ENCODE measurements at regions not wholly inside any gene's neighbourhood (a gene's known extent, or its start where the extent isn't known, plus 50 kb on each side); places are given as distances from the start of the nearest gene placed in this dataset.

GRCh38 chr15:87347806-87348515 is 908.6 kb downstream of the NTRK3 start:
- DNase-seq, result no peak

GRCh38 chr15:87345961-87346360 is 910.6 kb downstream of the NTRK3 start:
- no peak for DNase-seq

GRCh38 chr15:87343966-87344365 is 912.6 kb downstream of the NTRK3 start:
- no peak for DNase-seq

GRCh38 chr15:87340370-87340769 is 916.2 kb downstream of the NTRK3 start:
- DNase-seq, result no peak

GRCh38 chr15:87326269-87326668 is 930.3 kb downstream of the NTRK3 start:
- no peak for DNase-seq

- no peak for DNase-seq
These were observed 933.7 kb downstream of the NTRK3 start for GRCh38 chr15:87322870-87323269.

GRCh38 chr15:87322265-87322664 is 934.3 kb downstream of the NTRK3 start:
- DNase-seq, result no peak

- no peak for DNase-seq
These were observed 938.6 kb downstream of the NTRK3 start for GRCh38 chr15:87317900-87318299.

GRCh38 chr15:87312221-87312620 is 944.3 kb downstream of the NTRK3 start:
- no peak for DNase-seq

GRCh38 chr15:87300146-87300545 is 956.4 kb downstream of the NTRK3 start:
- no peak for DNase-seq

- DNase-seq, result no peak
These were observed 961.7 kb downstream of the NTRK3 start for GRCh38 chr15:87294854-87295253.

GRCh38 chr15:87293031-87293430 is 963.5 kb downstream of the NTRK3 start:
- no peak for DNase-seq

- no peak for DNase-seq
These were observed 969.4 kb downstream of the NTRK3 start for GRCh38 chr15:87287156-87287555.

- DNase-seq, result no peak
These were observed 987.0 kb downstream of the NTRK3 start for GRCh38 chr15:87269566-87269965.

- DNase-seq, result no peak
These were observed 987.9 kb downstream of the NTRK3 start for GRCh38 chr15:87268675-87269074.

- no peak for DNase-seq
These were observed 988.7 kb downstream of the NTRK3 start for GRCh38 chr15:87267798-87268197.

GRCh38 chr15:87263871-87264270 is 992.7 kb downstream of the NTRK3 start:
- DNase-seq, result no peak

- no peak for DNase-seq
These were observed 993.2 kb downstream of the NTRK3 start for GRCh38 chr15:87263296-87263695.

- DNase-seq, result no peak
These were observed 1010.9 kb downstream of the NTRK3 start for GRCh38 chr15:87245592-87245991.

- no peak for DNase-seq
These were observed 1013.1 kb downstream of the NTRK3 start for GRCh38 chr15:87243474-87243873.

- no peak for DNase-seq
These were observed 1016.8 kb downstream of the NTRK3 start for GRCh38 chr15:87239582-87240230.

GRCh38 chr15:87238451-87239068 is 1018.0 kb downstream of the NTRK3 start:
- no peak for DNase-seq

- DNase-seq, result no peak
These were observed 1028.1 kb downstream of the NTRK3 start for GRCh38 chr15:87228460-87228859.

- no peak for DNase-seq
These were observed 1028.7 kb downstream of the NTRK3 start for GRCh38 chr15:87227846-87228245.

Data from stimulated activated CD4-positive, alpha-beta T cell treated with anti-CD3 and anti-CD28 coated beads, Interleukin-12 subunit alpha, Interleukin-12 subunit beta, amount 100 ng/mL, for 4 hours (primary cell).